ENCODE measurements at regions not wholly inside any gene's neighbourhood (a gene's known extent, or its start where the extent isn't known, plus 50 kb on each side); places are given as distances from the start of the nearest gene placed in this dataset.

DNA sequence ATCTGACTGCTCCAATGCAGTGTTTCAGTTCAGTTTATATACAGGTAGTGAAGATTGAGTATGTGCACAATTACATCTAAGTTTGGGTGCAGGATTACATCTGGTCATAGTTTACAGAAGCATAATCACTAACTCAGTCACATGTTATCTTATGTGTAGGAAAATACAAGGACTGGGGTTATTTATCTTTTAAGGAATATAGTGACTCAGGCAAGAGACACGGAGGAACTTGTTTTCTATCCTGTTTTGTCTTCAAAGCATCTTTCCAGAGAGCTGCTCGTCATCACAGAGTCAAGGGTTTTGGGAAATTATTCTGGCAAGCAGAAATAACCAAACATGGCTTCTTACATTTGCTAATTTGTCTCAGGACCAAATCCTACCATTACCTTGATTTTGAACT is 1371.5 kb upstream of the TMEFF2 start:
- H3K36me3 Mint-ChIP-seq: no peaks in the 10 kb centered on the region
- H3K9me3 Mint-ChIP-seq: no peaks in the 10 kb centered on the region
- POLR2A ChIA-PET: no interaction called here
- DNase-seq (ENCODE audit: low spot score) (no peak), ATAC-seq (no peak)
- H3K4me1 Mint-ChIP-seq: 0 out of 2 replicates have a peak, but pooled peaks cover 4% of the 10 kb centered on the region
- TF ChIP-seq TEAD4 (CRISPR knock-in tag; IDR thresholded peaks at IDR 0.05): no peak
- TF ChIP-seq ZNF317 (CRISPR knock-in tag; IDR thresholded peaks at IDR 0.05; ENCODE audit: borderline replicate concordance, low read depth): no peak
- TF ChIP-seq NR2C2 (CRISPR knock-in tag; IDR thresholded peaks at IDR 0.05): no peak
- TF ChIP-seq, protein P1, sequence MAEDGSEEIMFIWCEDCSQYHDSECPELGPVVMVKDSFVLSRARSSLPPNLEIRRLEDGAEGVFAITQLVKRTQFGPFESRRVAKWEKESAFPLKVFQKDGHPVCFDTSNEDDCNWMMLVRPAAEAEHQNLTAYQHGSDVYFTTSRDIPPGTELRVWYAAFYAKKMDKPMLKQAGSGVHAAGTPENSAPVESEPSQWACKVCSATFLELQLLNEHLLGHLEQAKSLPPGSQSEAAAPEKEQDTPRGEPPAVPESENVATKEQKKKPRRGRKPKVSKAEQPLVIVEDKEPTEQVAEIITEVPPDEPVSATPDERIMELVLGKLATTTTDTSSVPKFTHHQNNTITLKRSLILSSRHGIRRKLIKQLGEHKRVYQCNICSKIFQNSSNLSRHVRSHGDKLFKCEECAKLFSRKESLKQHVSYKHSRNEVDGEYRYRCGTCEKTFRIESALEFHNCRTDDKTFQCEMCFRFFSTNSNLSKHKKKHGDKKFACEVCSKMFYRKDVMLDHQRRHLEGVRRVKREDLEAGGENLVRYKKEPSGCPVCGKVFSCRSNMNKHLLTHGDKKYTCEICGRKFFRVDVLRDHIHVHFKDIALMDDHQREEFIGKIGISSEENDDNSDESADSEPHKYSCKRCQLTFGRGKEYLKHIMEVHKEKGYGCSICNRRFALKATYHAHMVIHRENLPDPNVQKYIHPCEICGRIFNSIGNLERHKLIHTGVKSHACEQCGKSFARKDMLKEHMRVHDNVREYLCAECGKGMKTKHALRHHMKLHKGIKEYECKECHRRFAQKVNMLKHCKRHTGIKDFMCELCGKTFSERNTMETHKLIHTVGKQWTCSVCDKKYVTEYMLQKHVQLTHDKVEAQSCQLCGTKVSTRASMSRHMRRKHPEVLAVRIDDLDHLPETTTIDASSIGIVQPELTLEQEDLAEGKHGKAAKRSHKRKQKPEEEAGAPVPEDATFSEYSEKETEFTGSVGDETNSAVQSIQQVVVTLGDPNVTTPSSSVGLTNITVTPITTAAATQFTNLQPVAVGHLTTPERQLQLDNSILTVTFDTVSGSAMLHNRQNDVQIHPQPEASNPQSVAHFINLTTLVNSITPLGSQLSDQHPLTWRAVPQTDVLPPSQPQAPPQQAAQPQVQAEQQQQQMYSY (CRISPR knock-in tag; IDR thresholded peaks at IDR 0.05): no peak
- no peak for TF ChIP-seq ELF4 (CRISPR knock-in tag; IDR thresholded peaks at IDR 0.05; ENCODE audit: low read depth)
- no peak for TF ChIP-seq CBFB (CRISPR knock-in tag; IDR thresholded peaks at IDR 0.05; ENCODE audit: low read depth)
- TF ChIP-seq GTF2I (CRISPR knock-in tag; conservative IDR thresholded peaks at IDR 0.05): no peak
- no peak overlapping the region for H3K27ac Mint-ChIP-seq
- CTCF ChIA-PET: no interaction called here
- H3K27me3 Mint-ChIP-seq (ENCODE audit: low read depth): no peaks in the 10 kb centered on the region
- H3K4me3 Mint-ChIP-seq: no peak overlapping the region

DNA sequence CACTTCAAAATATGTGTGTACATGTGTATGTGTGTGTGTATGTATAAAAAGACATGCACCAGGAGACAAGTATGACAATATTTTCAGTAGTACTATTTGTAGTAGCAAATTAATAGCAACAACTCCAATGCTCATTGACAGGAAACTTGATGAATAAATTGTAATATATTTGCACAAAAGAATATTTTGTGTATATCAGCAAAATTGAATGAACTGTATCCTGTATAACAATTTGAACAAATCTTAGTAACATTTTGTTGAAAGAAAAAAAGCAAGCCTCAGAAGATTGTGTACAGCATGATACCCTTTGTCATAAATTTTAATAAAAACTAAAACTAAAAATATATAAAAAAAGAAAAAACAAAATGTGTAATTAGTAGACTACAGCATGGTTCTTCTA is 1367.3 kb upstream of the TMEFF2 start:
- POLR2A ChIA-PET: no interaction called here
- peaks cover 10% of the 10 kb centered on the region; the same call in 1 of the 2 replicates for H3K4me1 Mint-ChIP-seq
- CTCF ChIA-PET: interaction anchor here (1.3 kb wide), 1 partner anchor 22 kb away, joined by 5 read pairs; no protein-coding TSS in a partner anchor
- no peak for TF ChIP-seq NR3C1 (CRISPR knock-in tag; conservative IDR thresholded peaks at IDR 0.05; ENCODE audit: low read depth)
- TF ChIP-seq, protein P2, sequence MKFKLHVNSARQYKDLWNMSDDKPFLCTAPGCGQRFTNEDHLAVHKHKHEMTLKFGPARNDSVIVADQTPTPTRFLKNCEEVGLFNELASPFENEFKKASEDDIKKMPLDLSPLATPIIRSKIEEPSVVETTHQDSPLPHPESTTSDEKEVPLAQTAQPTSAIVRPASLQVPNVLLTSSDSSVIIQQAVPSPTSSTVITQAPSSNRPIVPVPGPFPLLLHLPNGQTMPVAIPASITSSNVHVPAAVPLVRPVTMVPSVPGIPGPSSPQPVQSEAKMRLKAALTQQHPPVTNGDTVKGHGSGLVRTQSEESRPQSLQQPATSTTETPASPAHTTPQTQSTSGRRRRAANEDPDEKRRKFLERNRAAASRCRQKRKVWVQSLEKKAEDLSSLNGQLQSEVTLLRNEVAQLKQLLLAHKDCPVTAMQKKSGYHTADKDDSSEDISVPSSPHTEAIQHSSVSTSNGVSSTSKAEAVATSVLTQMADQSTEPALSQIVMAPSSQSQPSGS (CRISPR knock-in tag; IDR thresholded peaks at IDR 0.05; ENCODE audit: borderline replicate concordance, low read depth): no peak
- TF ChIP-seq, protein P3, sequence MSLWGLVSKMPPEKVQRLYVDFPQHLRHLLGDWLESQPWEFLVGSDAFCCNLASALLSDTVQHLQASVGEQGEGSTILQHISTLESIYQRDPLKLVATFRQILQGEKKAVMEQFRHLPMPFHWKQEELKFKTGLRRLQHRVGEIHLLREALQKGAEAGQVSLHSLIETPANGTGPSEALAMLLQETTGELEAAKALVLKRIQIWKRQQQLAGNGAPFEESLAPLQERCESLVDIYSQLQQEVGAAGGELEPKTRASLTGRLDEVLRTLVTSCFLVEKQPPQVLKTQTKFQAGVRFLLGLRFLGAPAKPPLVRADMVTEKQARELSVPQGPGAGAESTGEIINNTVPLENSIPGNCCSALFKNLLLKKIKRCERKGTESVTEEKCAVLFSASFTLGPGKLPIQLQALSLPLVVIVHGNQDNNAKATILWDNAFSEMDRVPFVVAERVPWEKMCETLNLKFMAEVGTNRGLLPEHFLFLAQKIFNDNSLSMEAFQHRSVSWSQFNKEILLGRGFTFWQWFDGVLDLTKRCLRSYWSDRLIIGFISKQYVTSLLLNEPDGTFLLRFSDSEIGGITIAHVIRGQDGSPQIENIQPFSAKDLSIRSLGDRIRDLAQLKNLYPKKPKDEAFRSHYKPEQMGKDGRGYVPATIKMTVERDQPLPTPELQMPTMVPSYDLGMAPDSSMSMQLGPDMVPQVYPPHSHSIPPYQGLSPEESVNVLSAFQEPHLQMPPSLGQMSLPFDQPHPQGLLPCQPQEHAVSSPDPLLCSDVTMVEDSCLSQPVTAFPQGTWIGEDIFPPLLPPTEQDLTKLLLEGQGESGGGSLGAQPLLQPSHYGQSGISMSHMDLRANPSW (CRISPR knock-in tag; conservative IDR thresholded peaks at IDR 0.05; ENCODE audit: low read depth): no peak
- no peaks in the 10 kb centered on the region for H3K9me3 Mint-ChIP-seq
- H3K27ac Mint-ChIP-seq: no peak overlapping the region
- no peaks in the 10 kb centered on the region for H3K36me3 Mint-ChIP-seq
- no peaks in the 10 kb centered on the region for H3K27me3 Mint-ChIP-seq (ENCODE audit: low read depth)
- DNase-seq (ENCODE audit: low spot score) (no peak), ATAC-seq (no peak)
- H3K4me3 Mint-ChIP-seq: no peak overlapping the region

DNA sequence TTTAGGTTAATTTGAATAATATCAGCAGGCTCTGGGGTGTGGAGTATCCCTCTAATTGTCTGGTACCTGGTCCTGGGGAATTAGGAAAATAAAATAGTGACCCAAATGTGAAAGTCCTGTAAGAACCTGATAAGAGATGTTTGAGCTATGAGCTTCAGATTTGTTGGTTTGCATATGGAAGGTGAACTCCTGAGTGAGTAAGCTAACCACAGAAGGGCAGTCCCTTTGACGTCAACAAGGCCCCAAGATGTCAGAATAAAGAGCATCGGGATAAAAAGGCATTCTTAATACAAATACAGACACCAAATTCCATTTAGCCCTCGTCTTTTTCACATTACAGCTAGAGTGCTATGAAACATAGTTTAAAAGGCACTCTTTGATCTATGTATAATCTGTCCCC is 1366.3 kb upstream of the TMEFF2 start:
- peaks cover 10% of the 10 kb centered on the region; the same call in 1 of the 2 replicates for H3K4me1 Mint-ChIP-seq
- no peak overlapping the region for H3K27ac Mint-ChIP-seq
- ChIA-PET POLR2A (no interaction called here), CTCF (interaction anchor here (0.5 to 1.3 kb wide), 2 partner anchors 23 to 1073 kb away, joined by 3 to 5 read pairs; no protein-coding TSS in a partner anchor)
- no peak overlapping the region for H3K4me3 Mint-ChIP-seq
- no peaks in the 10 kb centered on the region for H3K36me3 Mint-ChIP-seq
- no peaks in the 10 kb centered on the region for H3K9me3 Mint-ChIP-seq
- DNase-seq (ENCODE audit: low spot score) (no peak), ATAC-seq (no peak)
- no peaks in the 10 kb centered on the region for H3K27me3 Mint-ChIP-seq (ENCODE audit: low read depth)
- TF ChIP-seq ZNF423 (CRISPR knock-in tag; IDR thresholded peaks at IDR 0.05) (no peak), RORB (CRISPR knock-in tag; IDR thresholded peaks at IDR 0.05) (no peak), NR2C2 (CRISPR knock-in tag; IDR thresholded peaks at IDR 0.05) (no peak), ELF4 (CRISPR knock-in tag; IDR thresholded peaks at IDR 0.05; ENCODE audit: low read depth) (no peak), TCF7 (CRISPR knock-in tag; IDR thresholded peaks at IDR 0.05; ENCODE audit: low read depth) (no peak)
- TF ChIP-seq, protein P4, sequence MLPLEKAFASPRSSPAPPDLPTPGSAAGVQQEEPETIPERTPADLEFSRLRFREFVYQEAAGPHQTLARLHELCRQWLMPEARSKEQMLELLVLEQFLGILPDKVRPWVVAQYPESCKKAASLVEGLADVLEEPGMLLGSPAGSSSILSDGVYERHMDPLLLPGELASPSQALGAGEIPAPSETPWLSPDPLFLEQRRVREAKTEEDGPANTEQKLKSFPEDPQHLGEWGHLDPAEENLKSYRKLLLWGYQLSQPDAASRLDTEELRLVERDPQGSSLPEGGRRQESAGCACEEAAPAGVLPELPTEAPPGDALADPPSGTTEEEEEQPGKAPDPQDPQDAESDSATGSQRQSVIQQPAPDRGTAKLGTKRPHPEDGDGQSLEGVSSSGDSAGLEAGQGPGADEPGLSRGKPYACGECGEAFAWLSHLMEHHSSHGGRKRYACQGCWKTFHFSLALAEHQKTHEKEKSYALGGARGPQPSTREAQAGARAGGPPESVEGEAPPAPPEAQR (CRISPR knock-in tag; IDR thresholded peaks at IDR 0.05): no peak
- TF ChIP-seq, protein P3 (CRISPR knock-in tag; conservative IDR thresholded peaks at IDR 0.05; ENCODE audit: low read depth): no peak
- TF ChIP-seq, protein P5, sequence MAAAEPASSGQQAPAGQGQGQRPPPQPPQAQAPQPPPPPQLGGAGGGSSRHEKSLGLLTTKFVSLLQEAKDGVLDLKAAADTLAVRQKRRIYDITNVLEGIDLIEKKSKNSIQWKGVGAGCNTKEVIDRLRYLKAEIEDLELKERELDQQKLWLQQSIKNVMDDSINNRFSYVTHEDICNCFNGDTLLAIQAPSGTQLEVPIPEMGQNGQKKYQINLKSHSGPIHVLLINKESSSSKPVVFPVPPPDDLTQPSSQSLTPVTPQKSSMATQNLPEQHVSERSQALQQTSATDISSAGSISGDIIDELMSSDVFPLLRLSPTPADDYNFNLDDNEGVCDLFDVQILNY (CRISPR knock-in tag; IDR thresholded peaks at IDR 0.05): no peak
- TF ChIP-seq, protein P6, sequence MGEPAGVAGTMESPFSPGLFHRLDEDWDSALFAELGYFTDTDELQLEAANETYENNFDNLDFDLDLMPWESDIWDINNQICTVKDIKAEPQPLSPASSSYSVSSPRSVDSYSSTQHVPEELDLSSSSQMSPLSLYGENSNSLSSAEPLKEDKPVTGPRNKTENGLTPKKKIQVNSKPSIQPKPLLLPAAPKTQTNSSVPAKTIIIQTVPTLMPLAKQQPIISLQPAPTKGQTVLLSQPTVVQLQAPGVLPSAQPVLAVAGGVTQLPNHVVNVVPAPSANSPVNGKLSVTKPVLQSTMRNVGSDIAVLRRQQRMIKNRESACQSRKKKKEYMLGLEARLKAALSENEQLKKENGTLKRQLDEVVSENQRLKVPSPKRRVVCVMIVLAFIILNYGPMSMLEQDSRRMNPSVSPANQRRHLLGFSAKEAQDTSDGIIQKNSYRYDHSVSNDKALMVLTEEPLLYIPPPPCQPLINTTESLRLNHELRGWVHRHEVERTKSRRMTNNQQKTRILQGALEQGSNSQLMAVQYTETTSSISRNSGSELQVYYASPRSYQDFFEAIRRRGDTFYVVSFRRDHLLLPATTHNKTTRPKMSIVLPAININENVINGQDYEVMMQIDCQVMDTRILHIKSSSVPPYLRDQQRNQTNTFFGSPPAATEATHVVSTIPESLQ (CRISPR knock-in tag; IDR thresholded peaks at IDR 0.05): no peak

Data from WTC11 (cell line).